NCI-H345 (cell line): ENCODE measurements at regions not wholly inside any gene's neighbourhood (a gene's known extent, or its start where the extent isn't known, plus 50 kb on each side); places are given as distances from the start of the nearest gene placed in this dataset.
"Not testable (repeated sequence)": the region's sequence is repeated elsewhere in the genome, so short reads cannot be mapped to it uniquely, and the experiment has no call there.

Experiments used
- DNase-seq: peaks from one replicate; lab custom pipeline; 2025; lab: John Stamatoyannopoulos, UW

GRCh38 chr11:106152013-106152412 lies 74.6 kb downstream of the AASDHPPT start:
- no peak for DNase-seq

- no peak for DNase-seq
These were observed 75.4 kb downstream of the AASDHPPT start for GRCh38 chr11:106152824-106153223.

GRCh38 chr11:106156290-106156937 lies 79.0 kb downstream of the AASDHPPT start:
- peak; percentile 11 for DNase-seq

GRCh38 chr11:106158406-106158805 lies 80.9 kb downstream of the AASDHPPT start:
- no peak for DNase-seq

GRCh38 chr11:106159836-106160235 lies 82.4 kb downstream of the AASDHPPT start:
- no peak for DNase-seq

- no peak for DNase-seq
These were observed 83.0 kb downstream of the AASDHPPT start for GRCh38 chr11:106160494-106160893.

GRCh38 chr11:106161775-106162634 lies 84.5 kb downstream of the AASDHPPT start:
- DNase-seq = no peak

GRCh38 chr11:106167085-106167484 lies 89.6 kb downstream of the AASDHPPT start:
- DNase-seq = no peak

- DNase-seq = no peak
These were observed 95.0 kb downstream of the AASDHPPT start for GRCh38 chr11:106172386-106172991.

- DNase-seq = no peak
These were observed 95.8 kb downstream of the AASDHPPT start for GRCh38 chr11:106173291-106173690.

- DNase-seq = not testable (repeated sequence)
These were observed 96.5 kb downstream of the AASDHPPT start for GRCh38 chr11:106174003-106174402.

GRCh38 chr11:106176817-106177216 lies 99.4 kb downstream of the AASDHPPT start:
- DNase-seq = no peak

GRCh38 chr11:106177311-106177710 lies 99.8 kb downstream of the AASDHPPT start:
- no peak for DNase-seq

GRCh38 chr11:106178361-106178760 lies 100.9 kb downstream of the AASDHPPT start:
- no peak for DNase-seq

GRCh38 chr11:106179048-106179447 lies 101.6 kb downstream of the AASDHPPT start:
- DNase-seq = no peak

GRCh38 chr11:106186630-106187029 lies 109.2 kb downstream of the AASDHPPT start:
- no peak for DNase-seq

GRCh38 chr11:106187860-106188456 lies 110.5 kb downstream of the AASDHPPT start:
- DNase-seq = no peak

GRCh38 chr11:106193956-106194355 lies 116.5 kb downstream of the AASDHPPT start:
- DNase-seq = no peak

- DNase-seq = no peak
These were observed 120.0 kb downstream of the AASDHPPT start for GRCh38 chr11:106197438-106197837.

- no peak for DNase-seq
These were observed 125.6 kb downstream of the AASDHPPT start for GRCh38 chr11:106202935-106203620.

- no peak for DNase-seq
These were observed 131.3 kb downstream of the AASDHPPT start for GRCh38 chr11:106208760-106209159.

- DNase-seq = no peak
These were observed 134.6 kb downstream of the AASDHPPT start for GRCh38 chr11:106212081-106212480.
